GM21786 (cell line): ENCODE measurements at regions not wholly inside any gene's neighbourhood (a gene's known extent, or its start where the extent isn't known, plus 50 kb on each side); places are given as distances from the start of the nearest gene placed in this dataset.
"Not testable (repeated sequence)": the region's sequence is repeated elsewhere in the genome, so short reads cannot be mapped to it uniquely, and the experiment has no call there.

Experiments used
- ATAC-seq: cut with Tn5 transposase; IDR thresholded peaks from one replicate; pipeline ENCODE4 v1.9.1; 2021; ENCODE audit not compliant: unreplicated experiment

DNA sequence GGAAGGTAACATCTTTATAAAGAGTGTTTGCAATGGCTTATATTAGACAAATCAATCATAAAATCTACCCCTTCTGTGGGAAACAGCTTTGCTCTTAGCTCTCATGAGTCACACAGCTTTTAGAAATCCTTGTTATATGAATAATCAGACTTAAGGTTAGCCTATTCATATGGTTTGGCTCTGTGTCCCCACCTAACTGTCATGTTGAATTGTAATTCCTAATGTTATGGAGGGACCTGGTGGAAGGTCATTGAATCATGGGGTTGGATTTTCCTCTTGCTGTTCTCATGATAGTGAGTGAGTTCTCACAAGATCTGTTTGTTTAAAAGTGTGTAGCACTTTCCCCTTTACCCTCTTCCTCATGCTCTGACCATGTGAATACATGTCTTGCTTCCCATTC is 704.2 kb upstream of the KLHL1 start:
- ATAC-seq, result no peak

DNA sequence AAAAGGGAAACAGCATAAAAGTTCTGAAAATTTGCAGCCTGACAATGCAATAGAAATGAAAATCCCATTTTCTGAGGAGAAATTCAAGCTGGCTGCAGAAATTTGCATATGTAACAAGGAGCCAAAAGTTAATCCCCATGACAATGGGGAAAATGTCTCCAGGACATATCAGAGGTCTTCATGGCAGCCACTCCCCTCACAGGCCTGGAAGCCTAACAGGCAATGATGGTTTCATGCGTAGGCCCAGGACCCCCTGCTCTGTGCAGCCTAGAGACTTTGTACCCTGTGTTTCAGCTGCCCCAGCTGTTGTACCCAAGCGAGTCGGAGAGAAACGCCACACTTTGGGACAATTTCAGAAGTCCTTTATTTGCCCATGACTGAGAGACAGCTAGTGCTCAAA is 701.3 kb upstream of the KLHL1 start:
- no peak for ATAC-seq

DNA sequence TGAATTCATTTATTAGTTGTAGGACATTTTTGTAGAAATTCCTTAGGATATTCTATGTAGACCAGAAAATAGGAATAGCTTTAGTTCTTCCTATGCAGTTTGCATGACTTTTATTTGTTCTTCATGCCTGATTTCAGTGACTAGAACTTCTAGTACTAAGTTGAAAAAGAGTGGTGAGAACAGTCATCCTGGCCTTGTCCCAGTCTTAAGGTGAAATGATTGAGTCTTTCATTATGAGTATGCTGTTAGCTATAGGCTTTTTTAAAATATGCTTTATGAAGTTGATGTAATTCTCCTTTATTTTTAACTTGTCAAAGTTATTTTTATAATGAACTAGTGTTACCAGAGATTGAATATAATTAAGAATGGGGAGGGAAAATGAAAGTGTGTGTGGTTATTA is 690.1 kb upstream of the KLHL1 start:
- no peak for ATAC-seq

DNA sequence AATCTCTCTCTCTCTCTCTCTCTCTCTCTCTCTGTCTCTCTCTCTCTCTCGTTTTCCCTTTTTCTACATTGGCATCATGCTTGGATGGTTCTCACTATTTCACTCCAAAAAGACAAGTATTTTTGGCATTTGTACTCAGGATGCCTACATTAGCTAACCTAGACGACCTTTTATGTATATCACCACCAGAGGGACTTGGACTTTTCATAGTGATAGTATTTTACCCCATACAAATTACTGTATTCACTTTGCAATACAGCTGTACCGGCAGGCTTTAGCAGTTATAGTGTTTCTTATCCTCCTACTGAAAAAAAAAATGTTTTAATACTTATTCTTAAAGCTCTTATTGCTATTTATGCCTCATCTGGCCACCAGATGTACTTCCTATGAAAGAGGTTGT is 687.2 kb upstream of the KLHL1 start:
- no peak for ATAC-seq

DNA sequence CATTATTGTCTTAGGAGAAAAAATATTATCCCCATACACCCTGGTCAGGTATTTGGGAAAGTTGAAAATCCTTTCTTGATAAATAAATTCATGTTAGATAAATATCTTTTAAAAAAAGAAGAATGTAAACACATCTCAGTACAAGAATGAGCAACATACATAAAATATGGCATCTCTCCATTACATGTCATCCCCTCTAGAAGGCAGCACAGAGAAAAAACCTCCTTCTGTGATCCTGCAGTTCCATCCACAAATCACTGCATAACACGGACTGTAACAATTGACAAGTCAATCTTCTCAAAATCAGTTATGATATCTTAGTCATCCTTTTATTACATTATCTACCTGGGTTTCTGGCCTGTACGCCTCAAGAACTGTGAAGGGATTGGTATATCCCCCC is 683.9 kb upstream of the KLHL1 start:
- no peak for ATAC-seq

DNA sequence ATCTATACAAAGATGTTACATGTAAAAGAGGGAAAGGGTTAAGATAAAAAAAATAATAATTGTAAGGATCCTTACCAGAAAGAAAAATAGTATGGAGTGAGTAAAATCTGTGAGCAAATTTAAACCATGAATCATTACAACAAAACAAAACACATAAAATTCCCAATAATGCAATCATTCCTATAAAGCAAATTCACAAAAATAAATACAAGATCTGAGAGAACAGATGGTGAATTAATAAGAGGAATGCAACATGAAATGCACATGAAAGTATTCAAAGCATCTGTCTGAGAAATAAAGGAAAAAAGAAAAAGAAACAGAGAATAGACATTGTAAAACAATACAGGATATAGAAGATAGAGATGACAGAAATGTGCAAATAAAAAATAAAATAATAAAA is 681.5 kb upstream of the KLHL1 start:
- ATAC-seq, result no peak

GRCh38 chr13:70788074-70788473 is 679.8 kb upstream of the KLHL1 start:
- no peak for ATAC-seq

DNA sequence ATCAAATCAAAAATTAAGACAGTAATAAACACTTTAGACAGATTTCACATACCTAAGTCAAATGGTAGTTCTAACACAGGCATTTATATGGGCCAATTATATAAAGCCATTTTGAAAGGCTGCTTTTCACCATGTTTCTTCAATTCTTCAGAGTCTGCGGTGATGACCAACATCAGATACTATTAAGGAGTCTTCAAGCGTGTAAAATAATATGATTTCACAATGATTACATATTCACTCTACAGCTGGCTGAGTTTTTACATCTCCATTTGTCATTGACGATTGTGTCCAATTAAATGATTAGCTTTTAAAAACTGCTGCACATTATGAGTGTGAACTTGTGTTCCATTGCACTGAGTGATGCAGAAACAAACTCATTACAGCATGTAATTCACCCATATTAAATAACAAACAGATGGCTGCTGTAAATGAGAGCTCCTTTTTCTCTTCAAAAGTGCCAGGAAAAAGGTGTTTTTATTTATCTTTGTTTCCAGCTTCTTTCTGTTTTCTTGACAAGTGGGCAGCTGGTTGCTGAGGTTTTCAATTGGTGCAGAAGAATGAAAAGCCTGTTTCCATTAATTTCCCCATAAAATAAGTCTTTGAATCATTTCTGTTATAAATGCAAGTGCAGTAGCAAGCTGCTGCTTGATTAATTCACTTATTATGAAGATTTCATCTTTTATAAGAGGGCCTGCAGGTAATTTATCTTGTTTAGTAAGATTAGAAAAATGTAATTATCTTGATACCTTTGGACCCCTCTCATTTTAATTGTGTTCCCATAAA is 676.1 kb upstream of the KLHL1 start:
- no peak for ATAC-seq

DNA sequence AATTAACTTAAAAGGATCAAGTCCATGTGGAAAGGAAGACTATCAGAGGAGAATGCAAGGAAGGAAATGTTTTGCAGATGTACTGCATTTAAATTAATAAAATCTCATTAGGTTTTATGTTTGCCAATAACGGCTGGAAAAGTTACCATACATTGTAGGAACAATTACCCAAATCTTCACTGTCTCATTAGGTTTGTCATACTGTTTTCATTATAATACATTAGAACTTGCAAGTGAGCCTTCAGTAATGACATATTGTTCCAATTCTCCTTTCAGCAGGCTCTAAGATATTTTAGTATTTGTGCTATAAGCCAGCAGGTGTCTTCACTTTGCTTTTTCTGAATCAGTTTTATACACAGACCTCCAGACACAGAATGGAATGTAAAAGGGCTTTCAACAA is 661.6 kb upstream of the KLHL1 start:
- no peak for ATAC-seq

DNA sequence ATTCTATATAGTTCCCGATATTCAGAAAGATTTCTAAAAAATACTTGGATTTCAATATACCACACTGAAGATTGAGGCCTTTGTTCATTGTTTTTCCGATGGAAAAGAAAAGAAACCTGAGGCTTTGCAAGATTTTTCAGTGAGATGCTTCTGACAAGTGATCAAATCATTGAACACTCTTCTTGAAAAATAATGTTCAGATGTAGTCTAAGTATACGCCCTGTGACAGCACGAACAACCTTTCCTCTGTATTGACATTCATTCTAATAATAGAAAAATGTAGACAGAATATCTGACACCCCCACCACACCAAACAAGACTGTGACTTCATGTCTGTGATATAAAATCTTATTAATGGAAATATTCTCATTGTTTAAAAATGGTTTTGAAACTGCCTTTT is 650.7 kb upstream of the KLHL1 start:
- no peak for ATAC-seq

- no peak for ATAC-seq
Observed at GRCh38 chr13:70756088-70756487, 647.8 kb upstream of the KLHL1 start.

DNA sequence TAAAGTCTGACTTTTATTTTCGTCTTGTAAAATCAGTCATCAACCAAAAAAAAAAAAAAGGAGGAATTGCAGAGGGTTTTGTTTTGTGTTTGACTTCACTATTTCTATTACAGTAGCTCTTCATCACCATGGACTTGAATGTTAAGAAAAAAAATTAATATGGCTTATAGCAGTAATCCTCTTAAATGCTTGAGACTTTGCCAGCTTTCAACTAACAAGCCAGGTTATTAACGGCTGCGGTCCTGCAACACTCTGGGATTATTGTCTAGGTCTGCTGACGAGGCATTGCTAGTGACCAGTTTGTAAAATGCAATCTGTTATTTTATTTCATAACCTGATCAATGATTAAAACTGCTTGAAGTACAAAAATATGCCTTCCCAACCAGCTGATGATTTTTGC is 647.2 kb upstream of the KLHL1 start:
- ATAC-seq, result no peak

GRCh38 chr13:70747262-70747661 is 639.0 kb upstream of the KLHL1 start:
- no peak for ATAC-seq

DNA sequence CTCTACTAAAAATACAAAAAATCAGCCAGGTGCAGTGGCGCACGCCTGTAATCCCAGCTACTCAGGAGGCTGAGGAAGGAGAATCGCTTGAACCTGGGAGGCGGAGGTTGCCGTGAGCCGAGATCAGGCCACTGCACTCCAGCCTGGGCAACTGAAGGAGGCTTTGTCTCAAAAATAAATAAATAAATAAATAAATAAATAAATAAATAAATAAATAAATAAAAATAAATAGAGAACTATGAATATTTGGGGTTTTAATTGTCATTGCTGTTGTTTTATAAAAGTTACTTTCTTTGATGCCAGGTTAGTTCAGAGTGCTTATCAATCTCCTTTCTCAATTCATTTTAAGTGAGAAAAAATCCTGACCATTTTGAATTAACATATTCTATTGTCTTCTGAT is 638.2 kb upstream of the KLHL1 start:
- not testable (repeated sequence) for ATAC-seq

- ATAC-seq, result no peak
Observed at GRCh38 chr13:70736622-70737317, 628.5 kb upstream of the KLHL1 start.

DNA sequence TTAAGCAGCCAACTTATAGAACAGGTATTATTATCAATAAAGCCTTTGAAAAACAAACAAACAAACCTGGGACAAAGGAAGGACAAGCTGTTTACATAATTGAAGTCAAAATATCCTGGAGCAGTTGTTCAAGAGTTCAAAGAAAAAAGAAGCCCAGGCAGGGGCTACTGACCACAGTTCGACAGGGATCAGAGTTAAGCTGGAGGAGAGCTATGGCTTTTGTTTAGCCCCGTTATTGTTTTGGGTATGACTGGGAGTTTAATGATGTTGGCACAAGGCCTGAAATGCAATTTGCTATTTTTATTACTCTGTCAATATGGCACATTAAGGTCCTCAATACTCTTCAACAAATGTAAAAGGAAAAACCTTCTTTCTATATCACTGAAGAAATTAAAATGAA is 624.4 kb upstream of the KLHL1 start:
- no peak for ATAC-seq

DNA sequence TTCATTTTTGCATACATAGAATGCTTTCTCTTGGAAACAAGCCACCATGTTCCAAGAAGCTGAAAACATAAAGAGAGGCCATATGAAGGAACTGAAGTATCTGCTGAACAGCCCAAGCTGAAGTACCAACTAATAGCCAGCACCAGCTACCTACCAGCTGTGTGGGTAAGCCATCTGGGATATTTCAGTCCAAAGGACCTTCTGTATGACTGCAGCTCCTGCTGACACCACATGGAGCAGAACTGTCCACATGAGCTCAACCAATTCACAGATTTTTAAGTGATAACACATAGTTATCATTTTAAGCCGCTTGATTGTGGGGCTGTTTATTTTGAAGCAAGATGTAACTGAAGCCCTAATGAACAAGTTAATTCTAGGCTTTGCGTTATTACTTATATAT is 621.1 kb upstream of the KLHL1 start:
- ATAC-seq, result no peak

DNA sequence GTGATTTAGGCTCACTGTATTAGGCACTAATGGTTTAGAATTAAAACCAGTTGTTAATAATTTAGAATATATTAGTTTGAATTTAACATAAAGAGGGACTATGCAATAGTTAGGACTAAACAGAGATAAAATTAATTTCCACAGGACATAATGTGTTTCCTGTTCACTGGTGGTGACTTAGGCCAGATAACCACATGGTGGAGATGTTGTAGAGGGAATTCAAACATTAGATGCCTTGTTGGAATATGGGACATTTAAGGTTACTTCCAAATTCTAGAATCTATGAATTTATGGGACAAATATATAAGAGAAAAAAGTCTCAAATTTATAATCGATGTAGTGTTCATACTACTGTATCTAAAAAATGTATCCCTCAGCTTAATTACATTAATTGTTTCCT is 615.5 kb upstream of the KLHL1 start:
- no peak for ATAC-seq

- ATAC-seq, result no peak
Observed at GRCh38 chr13:70720386-70720785, 612.1 kb upstream of the KLHL1 start.

GRCh38 chr13:70714993-70715392 is 606.7 kb upstream of the KLHL1 start:
- ATAC-seq, result no peak

GRCh38 chr13:70708775-70709174 is 600.5 kb upstream of the KLHL1 start:
- no peak for ATAC-seq

GRCh38 chr13:70703755-70704154 is 595.5 kb upstream of the KLHL1 start:
- ATAC-seq, result no peak
